ENCODE measurements at regions not wholly inside any gene's neighbourhood (a gene's known extent, or its start where the extent isn't known, plus 50 kb on each side); places are given as distances from the start of the nearest gene placed in this dataset.

GRCh38 chr6:109299265-109299607 lies 83.0 kb downstream of the CD164 start:
- no peak for TF ChIP-seq CTCF (IDR thresholded peaks at IDR 0.05)
- no peak for TF ChIP-seq POLR2A (IDR thresholded peaks at IDR 0.05)
- no peak overlapping the region for H3K4me3 ChIP-seq
- no peak overlapping the region for H3K27ac ChIP-seq
- H3K27me3 ChIP-seq: no peaks in the 10 kb centered on the region
- H3K9me3 ChIP-seq: no peaks in the 10 kb centered on the region
- no peak for DNase-seq
- H3K36me3 ChIP-seq: no peaks in the 10 kb centered on the region
- WGBS, 2 donors: 56% methylated on average over 1 of the region's 1 CpG; no CpG with 5 or more reads in 1 of the 2 donors
- H3K4me1 ChIP-seq: peaks cover 0 to 17% (median 5%) of the 10 kb centered on the region in 3 donors
- intact Hi-C loops (cut with DNase I): no loop called here

GRCh38 chr6:109298605-109299264 lies 83.5 kb downstream of the CD164 start:
- 59 to 60% methylated on average over 6 of the region's 6 CpGs for WGBS, 2 donors
- Histone ChIP-seq H3K4me1 (peaks cover 0 to 17% (median 5%) of the 10 kb centered on the region in 3 donors), H3K9me3 (no peaks in the 10 kb centered on the region), H3K27me3 (no peaks in the 10 kb centered on the region), H3K27ac (no peak overlapping the region), H3K4me3 (no peak overlapping the region), H3K36me3 (no peaks in the 10 kb centered on the region)
- intact Hi-C loops (cut with DNase I): no loop called here
- TF ChIP-seq POLR2A (IDR thresholded peaks at IDR 0.05) (no peak), CTCF (IDR thresholded peaks at IDR 0.05) (no peak)
- no peak for DNase-seq

- no peaks in the 10 kb centered on the region for H3K9me3 ChIP-seq
- TF ChIP-seq POLR2A (IDR thresholded peaks at IDR 0.05) (no peak), CTCF (IDR thresholded peaks at IDR 0.05) (no peak)
- WGBS, 2 donors: 33 to 43% methylated on average over 6 of the region's 6 CpGs
- peaks cover 0 to 17% (median 5%) of the 10 kb centered on the region in 3 donors for H3K4me1 ChIP-seq
- peak overlapping the region in 1 of 4 donors; percentile 14 for H3K27ac ChIP-seq
- no peak for DNase-seq
- intact Hi-C loops (cut with DNase I): no loop called here
- H3K27me3 ChIP-seq: no peaks in the 10 kb centered on the region
- H3K4me3 ChIP-seq: no peak overlapping the region
- H3K36me3 ChIP-seq: no peaks in the 10 kb centered on the region
Observed at GRCh38 chr6:109297406-109298110, 84.7 kb downstream of the CD164 start.

- no peak for DNase-seq
- TF ChIP-seq CTCF (IDR thresholded peaks at IDR 0.05): no peak
- TF ChIP-seq POLR2A (IDR thresholded peaks at IDR 0.05): no peak
- H3K36me3 ChIP-seq: no peaks in the 10 kb centered on the region
- no peak overlapping the region for H3K27ac ChIP-seq
- peaks cover 0 to 17% (median 5%) of the 10 kb centered on the region in 3 donors for H3K4me1 ChIP-seq
- no peaks in the 10 kb centered on the region for H3K27me3 ChIP-seq
- 83 to 85% methylated on average over 6 to 7 of the region's 7 CpGs for WGBS, 2 donors
- intact Hi-C loops (cut with DNase I): no loop called here
- H3K9me3 ChIP-seq: no peaks in the 10 kb centered on the region
- H3K4me3 ChIP-seq: no peak overlapping the region
Observed at GRCh38 chr6:109296971-109297372, 85.3 kb downstream of the CD164 start.

GRCh38 chr6:109296452-109296851 lies 85.8 kb downstream of the CD164 start:
- Histone ChIP-seq H3K4me1 (peaks cover 0 to 14% (median 5%) of the 10 kb centered on the region in 3 donors), H3K36me3 (no peaks in the 10 kb centered on the region), H3K4me3 (no peak overlapping the region), H3K27ac (no peak overlapping the region), H3K9me3 (no peaks in the 10 kb centered on the region), H3K27me3 (no peaks in the 10 kb centered on the region)
- DNase-seq: no peak
- WGBS, 2 donors: 69 to 70% methylated on average over 3 of the region's 3 CpGs
- intact Hi-C loops (cut with DNase I): no loop called here
- TF ChIP-seq POLR2A (IDR thresholded peaks at IDR 0.05) (no peak), CTCF (IDR thresholded peaks at IDR 0.05) (no peak)
